ENCODE measurements at regions not wholly inside any gene's neighbourhood (a gene's known extent, or its start where the extent isn't known, plus 50 kb on each side); places are given as distances from the start of the nearest gene placed in this dataset.

- no peaks in the 10 kb centered on the region for H3K36me3 ChIP-seq (ENCODE audit: control insufficient read depth, insufficient read depth, low read length)
- no peak overlapping the region for H3K27ac ChIP-seq (ENCODE audit: low read length)
- POLR2A ChIA-PET, result no interaction called here
- H3K27me3 ChIP-seq (ENCODE audit: control insufficient read depth, insufficient read depth, low read length), result no peaks in the 10 kb centered on the region
- DNase-seq (ENCODE audit: low read depth, low spot score) (no peak), ATAC-seq (no peak)
- BruUV-seq (replicated peaks), result no TSS peak
- CTCF ChIA-PET, result no interaction called here
- H3K9me3 ChIP-seq (ENCODE audit: control insufficient read depth, insufficient read depth, low read depth, low read length), result no peaks in the 10 kb centered on the region
- TF ChIP-seq POLR2AphosphoS5 (IDR thresholded peaks at IDR 0.05; ENCODE audit: low read depth, low read length) (no peak), CTCF (IDR thresholded peaks at IDR 0.05) (no peak), TCF7L2 (IDR thresholded peaks at IDR 0.05; ENCODE audit: low read depth, low read length) (no peak), SIN3A (IDR thresholded peaks at IDR 0.05; ENCODE audit: borderline replicate concordance, insufficient read depth, low read depth, low read length) (no peak), REST (IDR thresholded peaks at IDR 0.05; ENCODE audit: insufficient read depth in 1 of 2, low read depth in 2 of 2, low read length in 1 of 2) (no peak)
- in situ Hi-C loops (cut with HindIII; ENCODE audit: low pct_unique_long_range_greater_than_20kb, low sequenced_read_pairs), result no loop called here
- H3K4me1 ChIP-seq (ENCODE audit: control insufficient read depth, insufficient read depth, low read length), result no peaks in the 10 kb centered on the region
- H3K4me3 ChIP-seq (ENCODE audit: low read depth in 2 of 2, low read length in 2 of 2), result no peak overlapping the region
- intact Hi-C loops (cut with micrococcal nuclease; ENCODE audit: unreplicated experiment), result no loop called here
These were observed 305.3 kb downstream of the CD83 start for GRCh38 chr6:14422917-14423316.

GRCh38 chr6:14423330-14423729 is 305.8 kb downstream of the CD83 start:
- ATAC-seq, result no peak
- in situ Hi-C loops (cut with HindIII; ENCODE audit: low pct_unique_long_range_greater_than_20kb, low sequenced_read_pairs) (no loop called here), intact Hi-C loops (cut with micrococcal nuclease; ENCODE audit: unreplicated experiment) (no loop called here)
- no peak overlapping the region for H3K4me3 ChIP-seq (ENCODE audit: low read depth in 2 of 2, low read length in 2 of 2)
- no peaks in the 10 kb centered on the region for H3K27me3 ChIP-seq (ENCODE audit: control insufficient read depth, insufficient read depth, low read length)
- no TSS peak for BruUV-seq (replicated peaks)
- no peak for TF ChIP-seq TCF7L2 (IDR thresholded peaks at IDR 0.05; ENCODE audit: low read depth, low read length)
- H3K27ac ChIP-seq (ENCODE audit: low read length), result no peak overlapping the region
- H3K36me3 ChIP-seq (ENCODE audit: control insufficient read depth, insufficient read depth, low read length), result no peaks in the 10 kb centered on the region
- H3K4me1 ChIP-seq (ENCODE audit: control insufficient read depth, insufficient read depth, low read length), result no peaks in the 10 kb centered on the region
- no peak for DNase-seq (ENCODE audit: low read depth, low spot score)
- ChIA-PET POLR2A (no interaction called here), CTCF (no interaction called here)
- H3K9me3 ChIP-seq (ENCODE audit: control insufficient read depth, insufficient read depth, low read depth, low read length), result no peaks in the 10 kb centered on the region

GRCh38 chr6:14423955-14424354 is 306.4 kb downstream of the CD83 start:
- BruUV-seq (replicated peaks), result no TSS peak
- CTCF ChIA-PET, result no interaction called here

More at GRCh38 chr6:14423955-14424354, 306.4 kb downstream of the CD83 start:
- no peaks in the 10 kb centered on the region for H3K9me3 ChIP-seq (ENCODE audit: control insufficient read depth, insufficient read depth, low read depth, low read length)
- no peaks in the 10 kb centered on the region for H3K4me1 ChIP-seq (ENCODE audit: control insufficient read depth, insufficient read depth, low read length)
- DNase-seq (ENCODE audit: low read depth, low spot score), result no peak
- POLR2A ChIA-PET, result no interaction called here
- H3K4me3 ChIP-seq (ENCODE audit: low read depth in 2 of 2, low read length in 2 of 2), result no peak overlapping the region
- H3K27me3 ChIP-seq (ENCODE audit: control insufficient read depth, insufficient read depth, low read length), result no peaks in the 10 kb centered on the region
- intact Hi-C loops (cut with micrococcal nuclease; ENCODE audit: unreplicated experiment), result no loop called here
- no peak overlapping the region for H3K27ac ChIP-seq (ENCODE audit: low read length)
- in situ Hi-C loops (cut with HindIII; ENCODE audit: low pct_unique_long_range_greater_than_20kb, low sequenced_read_pairs), result no loop called here
- no peak for ATAC-seq
- no peak for TF ChIP-seq SIN3A (IDR thresholded peaks at IDR 0.05; ENCODE audit: borderline replicate concordance, insufficient read depth, low read depth, low read length)
- TF ChIP-seq REST (IDR thresholded peaks at IDR 0.05; ENCODE audit: insufficient read depth in 1 of 2, low read depth in 2 of 2, low read length in 1 of 2), result no peak
- no peak for TF ChIP-seq POLR2AphosphoS5 (IDR thresholded peaks at IDR 0.05; ENCODE audit: low read depth, low read length)
- TF ChIP-seq CTCF (IDR thresholded peaks at IDR 0.05), result no peak
- TF ChIP-seq TCF7L2 (IDR thresholded peaks at IDR 0.05; ENCODE audit: low read depth, low read length), result no peak
- H3K36me3 ChIP-seq (ENCODE audit: control insufficient read depth, insufficient read depth, low read length), result no peaks in the 10 kb centered on the region
